Stimulated activated CD8-positive, alpha-beta memory T cell treated with anti-CD3 and anti-CD28 coated beads, Interleukin-4, amount 100 ng/mL, for 4 hours (primary cell): ENCODE measurements at regions not wholly inside any gene's neighbourhood (a gene's known extent, or its start where the extent isn't known, plus 50 kb on each side); places are given as distances from the start of the nearest gene placed in this dataset.
"Not testable (repeated sequence)": the region's sequence is repeated elsewhere in the genome, so short reads cannot be mapped to it uniquely, and the experiment has no call there.

Experiments used
- DNase-seq, 2 donors: peaks; one replicate each; pipeline ENCODE4 v3.0.0-alpha.2; 2020; ENCODE audit warnings: low read depth in 2 of 2, low spot score in 1 of 2

- no peak for DNase-seq
Measured at GRCh38 chr2:195538937-195539336, 118.1 kb upstream of the SLC39A10 start.

- no peak for DNase-seq
Measured at GRCh38 chr2:195537811-195538210, 119.2 kb upstream of the SLC39A10 start.

- no peak for DNase-seq
Measured at GRCh38 chr2:195536906-195537305, 120.1 kb upstream of the SLC39A10 start.

GRCh38 chr2:195535911-195536522, 121.0 kb upstream of the SLC39A10 start:
- peak; percentile 41 to 55 for DNase-seq

- no peak for DNase-seq
Measured at GRCh38 chr2:195534971-195535370, 122.1 kb upstream of the SLC39A10 start.

GRCh38 chr2:195533771-195534642, 123.0 kb upstream of the SLC39A10 start:
- DNase-seq = peak; percentile 47 to 56

GRCh38 chr2:195532628-195533271, 124.3 kb upstream of the SLC39A10 start:
- no peak for DNase-seq

- DNase-seq = no peak
Measured at GRCh38 chr2:195532255-195532627, 124.8 kb upstream of the SLC39A10 start.

GRCh38 chr2:195531754-195532153, 125.3 kb upstream of the SLC39A10 start:
- no peak for DNase-seq

- not testable (repeated sequence) for DNase-seq
Measured at GRCh38 chr2:195523242-195523641, 133.8 kb upstream of the SLC39A10 start.

- no peak for DNase-seq
Measured at GRCh38 chr2:195521589-195521988, 135.4 kb upstream of the SLC39A10 start.

- no peak for DNase-seq
Measured at GRCh38 chr2:195520671-195521155, 136.3 kb upstream of the SLC39A10 start.

GRCh38 chr2:195515551-195515950, 141.5 kb upstream of the SLC39A10 start:
- no peak for DNase-seq

GRCh38 chr2:195514365-195514764, 142.7 kb upstream of the SLC39A10 start:
- no peak for DNase-seq

GRCh38 chr2:195513119-195513518, 143.9 kb upstream of the SLC39A10 start:
- no peak for DNase-seq

- DNase-seq = no peak
Measured at GRCh38 chr2:195509551-195509950, 147.5 kb upstream of the SLC39A10 start.

GRCh38 chr2:195508139-195508455, 148.9 kb upstream of the SLC39A10 start:
- no peak for DNase-seq

GRCh38 chr2:195507447-195508138, 149.4 kb upstream of the SLC39A10 start:
- DNase-seq = no peak

- no peak for DNase-seq
Measured at GRCh38 chr2:195505701-195506100, 151.3 kb upstream of the SLC39A10 start.

- no peak for DNase-seq
Measured at GRCh38 chr2:195503208-195503607, 153.8 kb upstream of the SLC39A10 start.

GRCh38 chr2:195501746-195502145, 155.3 kb upstream of the SLC39A10 start:
- no peak for DNase-seq
